Endodermal cell (in vitro differentiated cells): ENCODE measurements at regions not wholly inside any gene's neighbourhood (a gene's known extent, or its start where the extent isn't known, plus 50 kb on each side); places are given as distances from the start of the nearest gene placed in this dataset.
"Not testable (repeated sequence)": the region's sequence is repeated elsewhere in the genome, so short reads cannot be mapped to it uniquely, and the experiment has no call there.

Source experiments
- DNase-seq: peaks from one replicate; pipeline ENCODE4 v3.0.0-alpha.2; 2017
- H3K27ac ChIP-seq: 2 replicates; pipeline ENCODE4 v1.5.1; 2013; ENCODE audit warnings: mild to moderate bottlenecking, low read depth, low read length, moderate library complexity
- H3K27me3 ChIP-seq: 2 replicates; pipeline ENCODE4 v1.6.1; 2013; ENCODE audit warnings: mild to moderate bottlenecking, low read length, moderate library complexity; ENCODE audit not compliant: insufficient read depth, control insufficient read depth, poor library complexity, severe bottlenecking
- H3K36me3 ChIP-seq: 2 replicates; pipeline ENCODE4 v1.7.0; 2013; ENCODE audit warnings: mild to moderate bottlenecking, low read length, moderate library complexity; ENCODE audit not compliant: control insufficient read depth, insufficient read depth
- H3K4me1 ChIP-seq: one replicate; pipeline ENCODE4 v1.7.0; 2013; ENCODE audit warnings: low read length; ENCODE audit not compliant: control insufficient read depth, insufficient read depth
- H3K4me3 ChIP-seq: 2 replicates; pipeline ENCODE4 v1.5.1; 2013; ENCODE audit warnings: mild to moderate bottlenecking, low read length, moderate library complexity
- H3K9ac ChIP-seq: 2 replicates; pipeline ENCODE4 v1.6.1; 2013; ENCODE audit warnings: mild to moderate bottlenecking, low read length, moderate library complexity; ENCODE audit not compliant: poor library complexity, severe bottlenecking; ENCODE audit errors: extremely low read depth
- H3K9me3 ChIP-seq: 2 replicates; pipeline ENCODE4 v1.6.1; 2013; ENCODE audit warnings: mild to moderate bottlenecking, low read length, moderate library complexity; ENCODE audit not compliant: control insufficient read depth
- H3K27ac Mint-ChIP-seq: 2 replicates; pipeline ENCODE4 v1.8.0; 2020; ENCODE audit warnings: mixed read lengths
- H3K27me3 Mint-ChIP-seq: 2 replicates; pipeline ENCODE4 v1.8.0; 2021; ENCODE audit warnings: mild to moderate bottlenecking, mixed read lengths; ENCODE audit not compliant: insufficient read depth
- H3K36me3 Mint-ChIP-seq: 2 replicates; pipeline ENCODE4 v1.8.0; 2020; ENCODE audit warnings: low read depth, mixed read lengths
- H3K4me1 Mint-ChIP-seq: 2 replicates; pipeline ENCODE4 v1.8.0; 2020; ENCODE audit warnings: mixed read lengths
- H3K4me3 Mint-ChIP-seq: 2 replicates; pipeline ENCODE4 v1.8.0; 2020; ENCODE audit warnings: mild to moderate bottlenecking, moderate library complexity, mixed read lengths
- H3K9me3 Mint-ChIP-seq: 2 replicates; pipeline ENCODE4 v1.8.0; 2020; ENCODE audit warnings: mild to moderate bottlenecking, mixed read lengths
- WGBS, 2 experiments: methylation state at CpG; one replicate each; pipeline versions ENCODE4 v1.1.5 to v1.1.7; 2013; ENCODE audit warnings: missing lambda C conversion rate in 2 of 2, mixed read lengths in 1 of 2; ENCODE audit not compliant: insufficient coverage in 1 of 2, insufficient read length in 1 of 2; 5-methylcytosine and 5-hydroxymethylcytosine counted together
- TF ChIP-seq, protein P1 (sequence below): fragments of 200-600 bp; sonication (generic); conservative IDR thresholded peaks from 2 replicates; pipeline ENCODE4 v1.5.0; 2021; ENCODE audit warnings: antibody characterized with exemption, mild to moderate bottlenecking

- no peaks in the 10 kb centered on the region for H3K9me3 Mint-ChIP-seq
- no peak overlapping the region for H3K4me3 Mint-ChIP-seq
- no peaks in the 10 kb centered on the region for H3K9me3 ChIP-seq
- no peaks in the 10 kb centered on the region for H3K36me3 ChIP-seq
- peak; percentile 27 for DNase-seq
- no peaks in the 10 kb centered on the region for H3K4me1 ChIP-seq
- no peaks in the 10 kb centered on the region for H3K4me1 Mint-ChIP-seq
- H3K4me3 ChIP-seq: no peak overlapping the region
- H3K27ac ChIP-seq: peak overlapping the region; percentile 25
- no peaks in the 10 kb centered on the region for H3K27me3 ChIP-seq
- H3K27me3 Mint-ChIP-seq: no peaks in the 10 kb centered on the region
- H3K27ac Mint-ChIP-seq: no peak overlapping the region
- no peak overlapping the region for H3K9ac ChIP-seq
- WGBS, 2 experiments: 65 to 84% methylated on average over 4 to 7 of the region's 7 CpGs
- TF ChIP-seq, protein P1, sequence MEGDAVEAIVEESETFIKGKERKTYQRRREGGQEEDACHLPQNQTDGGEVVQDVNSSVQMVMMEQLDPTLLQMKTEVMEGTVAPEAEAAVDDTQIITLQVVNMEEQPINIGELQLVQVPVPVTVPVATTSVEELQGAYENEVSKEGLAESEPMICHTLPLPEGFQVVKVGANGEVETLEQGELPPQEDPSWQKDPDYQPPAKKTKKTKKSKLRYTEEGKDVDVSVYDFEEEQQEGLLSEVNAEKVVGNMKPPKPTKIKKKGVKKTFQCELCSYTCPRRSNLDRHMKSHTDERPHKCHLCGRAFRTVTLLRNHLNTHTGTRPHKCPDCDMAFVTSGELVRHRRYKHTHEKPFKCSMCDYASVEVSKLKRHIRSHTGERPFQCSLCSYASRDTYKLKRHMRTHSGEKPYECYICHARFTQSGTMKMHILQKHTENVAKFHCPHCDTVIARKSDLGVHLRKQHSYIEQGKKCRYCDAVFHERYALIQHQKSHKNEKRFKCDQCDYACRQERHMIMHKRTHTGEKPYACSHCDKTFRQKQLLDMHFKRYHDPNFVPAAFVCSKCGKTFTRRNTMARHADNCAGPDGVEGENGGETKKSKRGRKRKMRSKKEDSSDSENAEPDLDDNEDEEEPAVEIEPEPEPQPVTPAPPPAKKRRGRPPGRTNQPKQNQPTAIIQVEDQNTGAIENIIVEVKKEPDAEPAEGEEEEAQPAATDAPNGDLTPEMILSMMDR: no peak
- H3K36me3 Mint-ChIP-seq: no peaks in the 10 kb centered on the region
Measured at GRCh38 chr22:49344656-49345055, 483.0 kb downstream of the BRD1 start.

GRCh38 chr22:49344161-49344560, 483.5 kb downstream of the BRD1 start:
- no peaks in the 10 kb centered on the region for H3K27me3 ChIP-seq
- TF ChIP-seq, protein P1: no peak
- H3K4me1 ChIP-seq: no peaks in the 10 kb centered on the region
- Mint-ChIP-seq H3K27ac (no peak overlapping the region), H3K27me3 (no peaks in the 10 kb centered on the region), H3K9me3 (no peaks in the 10 kb centered on the region), H3K4me1 (no peaks in the 10 kb centered on the region), H3K36me3 (no peaks in the 10 kb centered on the region), H3K4me3 (no peak overlapping the region)
- 58 to 79% methylated on average over 2 to 6 of the region's 6 CpGs for WGBS, 2 experiments
- peak overlapping the region; percentile 70 for H3K27ac ChIP-seq
- no peaks in the 10 kb centered on the region for H3K9me3 ChIP-seq
- no peak overlapping the region for H3K4me3 ChIP-seq
- no peak overlapping the region for H3K9ac ChIP-seq
- no peaks in the 10 kb centered on the region for H3K36me3 ChIP-seq
- DNase-seq: peak; percentile 22

- Mint-ChIP-seq H3K4me3 (no peak overlapping the region), H3K27me3 (no peaks in the 10 kb centered on the region), H3K36me3 (no peaks in the 10 kb centered on the region), H3K27ac (no peak overlapping the region), H3K9me3 (no peaks in the 10 kb centered on the region), H3K4me1 (no peaks in the 10 kb centered on the region)
- H3K27me3 ChIP-seq: no peaks in the 10 kb centered on the region
- H3K4me1 ChIP-seq: no peaks in the 10 kb centered on the region
- TF ChIP-seq, protein P1: no peak
- H3K9ac ChIP-seq: no peak overlapping the region
- no peaks in the 10 kb centered on the region for H3K36me3 ChIP-seq
- WGBS, 2 experiments: 93 to 94% methylated on average over 7 to 8 of the region's 8 CpGs
- H3K9me3 ChIP-seq: no peaks in the 10 kb centered on the region
- DNase-seq: no peak
- H3K4me3 ChIP-seq: no peak overlapping the region
- no peak overlapping the region for H3K27ac ChIP-seq
Measured at GRCh38 chr22:49340406-49340805, 487.3 kb downstream of the BRD1 start.

DNA sequence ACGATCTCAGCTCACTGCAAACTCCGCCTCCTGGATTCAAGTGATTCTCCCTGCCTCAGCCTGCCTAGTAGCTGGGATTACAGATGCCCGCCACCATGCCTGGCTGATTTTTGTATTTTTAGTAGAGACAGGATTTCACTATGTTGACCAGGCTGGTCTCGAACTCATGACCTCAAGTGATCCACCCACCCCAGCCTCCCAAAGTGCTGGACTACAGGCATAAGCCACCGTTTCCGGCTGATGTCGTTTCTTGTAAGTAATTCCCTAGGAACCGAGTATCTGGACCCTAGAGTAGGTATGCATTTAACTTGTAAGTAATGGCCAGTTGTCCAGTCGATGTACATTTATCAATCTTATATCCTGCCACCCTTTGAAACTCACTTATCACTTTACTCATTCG, 491.2 kb downstream of the BRD1 start:
- H3K27me3 Mint-ChIP-seq, H3K36me3 ChIP-seq, H3K4me1 ChIP-seq, H3K27me3 ChIP-seq, H3K4me3 ChIP-seq, H3K4me3 Mint-ChIP-seq, H3K36me3 Mint-ChIP-seq, H3K27ac ChIP-seq, H3K27ac Mint-ChIP-seq, H3K9ac ChIP-seq, H3K9me3 ChIP-seq, H3K9me3 Mint-ChIP-seq, DNase-seq, H3K4me1 Mint-ChIP-seq: not testable (repeated sequence)
- WGBS, 2 experiments: 84 to 90% methylated on average over 7 to 10 of the region's 10 CpGs
